Activated T-helper 2 cell treated with anti-CD3 and anti-CD28 coated beads, Interferon-gamma antibody, Interleukin-2, Interleukin-4, amounts not matched to agents 10 μg/mL and 5 μg/mL and 100 μg/mL, durations not matched to agents 14 hours and 24 hours and 36 hours (primary cell): ENCODE measurements at regions not wholly inside any gene's neighbourhood (a gene's known extent, or its start where the extent isn't known, plus 50 kb on each side); places are given as distances from the start of the nearest gene placed in this dataset.
"Not testable (repeated sequence)": the region's sequence is repeated elsewhere in the genome, so short reads cannot be mapped to it uniquely, and the experiment has no call there.

Source experiments
- DNase-seq: peaks from one replicate; pipeline ENCODE4 v3.0.0; 2021; ENCODE audit warnings: low spot score
- H3K27ac Mint-ChIP-seq: one replicate; pipeline ENCODE4 v1.8.0; 2021; ENCODE audit warnings: mixed read lengths
- H3K27me3 Mint-ChIP-seq: one replicate; pipeline ENCODE4 v1.8.0; 2021; ENCODE audit warnings: low read depth, mixed read lengths
- H3K36me3 Mint-ChIP-seq: one replicate; pipeline ENCODE4 v1.8.0; 2021; ENCODE audit warnings: low read depth, mixed read lengths
- H3K4me1 Mint-ChIP-seq: one replicate; pipeline ENCODE4 v1.8.0; 2021; ENCODE audit warnings: low read depth, mixed read lengths
- H3K4me3 Mint-ChIP-seq: one replicate; pipeline ENCODE4 v1.8.0; 2021; ENCODE audit warnings: low read depth, mild to moderate bottlenecking, moderate library complexity, mixed read lengths
- H3K9me3 Mint-ChIP-seq: one replicate; pipeline ENCODE4 v1.8.0; 2021; ENCODE audit warnings: mixed read lengths
- intact Hi-C: fragments of 100-400 bp; cut with micrococcal nuclease; formaldehyde crosslinking; loops from one replicate; pipeline ENCODE4 v1.15.1; 2023

DNA sequence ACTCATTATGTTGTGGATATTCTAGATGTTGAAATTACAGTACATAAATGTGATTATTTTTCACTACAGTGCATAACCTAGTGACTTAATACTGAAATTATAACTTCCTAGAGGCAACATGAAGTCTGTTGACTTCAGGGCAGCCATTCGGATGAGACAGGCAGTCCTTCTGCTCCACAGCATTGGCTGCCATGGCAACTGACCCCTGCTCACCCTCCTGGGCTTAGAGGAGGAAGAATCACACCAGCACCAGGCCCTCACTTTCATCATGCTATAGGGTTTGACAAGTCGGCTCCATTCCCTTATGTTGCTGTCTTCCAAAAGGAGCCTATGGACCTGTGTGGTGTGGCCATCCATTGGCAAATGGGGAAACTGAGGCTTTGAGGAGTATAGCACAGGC is 233.5 kb upstream of the TMEM132C start:
- Mint-ChIP-seq H3K27ac (no peak overlapping the region), H3K9me3 (peaks cover 28% of the 10 kb centered on the region), H3K4me3 (no peak overlapping the region), H3K4me1 (no peaks in the 10 kb centered on the region), H3K27me3 (no peaks in the 10 kb centered on the region), H3K36me3 (no peaks in the 10 kb centered on the region)
- no peak for DNase-seq
- intact Hi-C loops, result no loop called here

DNA sequence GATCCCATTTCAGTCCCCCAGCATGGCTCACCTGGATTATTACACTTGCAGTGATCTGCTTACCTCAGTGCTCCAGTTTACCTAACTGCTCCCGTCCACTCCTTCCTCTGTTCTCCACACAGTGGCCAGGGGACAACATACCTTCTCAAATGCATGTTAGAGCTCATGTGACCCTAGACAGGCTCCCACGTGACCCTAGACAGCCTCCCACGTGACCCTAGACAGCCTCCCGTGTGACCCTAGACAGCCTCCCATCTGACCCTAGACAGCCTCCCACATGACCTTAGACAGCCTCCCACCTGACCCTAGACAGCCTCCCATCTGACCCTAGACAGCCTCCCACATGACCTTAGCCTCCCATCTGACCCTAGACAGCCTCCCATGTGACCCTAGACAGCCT is 226.0 kb upstream of the TMEM132C start:
- Mint-ChIP-seq H3K9me3 (peaks cover 35% of the 10 kb centered on the region), H3K4me3 (no peak overlapping the region), H3K4me1 (no peaks in the 10 kb centered on the region), H3K27ac (no peak overlapping the region), H3K27me3 (no peaks in the 10 kb centered on the region), H3K36me3 (no peaks in the 10 kb centered on the region)
- intact Hi-C loops, result no loop called here
- no peak for DNase-seq

DNA sequence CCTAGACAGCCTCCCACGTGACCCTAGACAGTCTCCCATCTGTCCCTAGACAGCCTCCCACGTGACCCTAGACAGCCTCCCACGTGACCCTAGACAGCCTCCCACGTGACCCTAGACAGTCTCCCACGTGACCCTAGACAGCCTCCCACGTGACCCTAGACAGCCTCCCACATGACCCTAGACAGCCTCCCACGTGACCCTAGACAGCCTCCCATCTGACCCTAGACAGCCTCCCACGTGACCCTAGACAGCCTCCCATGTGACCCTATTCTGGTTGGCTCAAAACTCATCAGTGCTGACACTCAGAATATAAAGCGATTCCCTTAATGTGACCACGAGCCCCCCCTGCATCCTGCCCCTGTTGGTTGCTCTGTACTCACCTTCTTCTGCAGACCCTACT is 224.7 kb upstream of the TMEM132C start:
- H3K27ac Mint-ChIP-seq, H3K27me3 Mint-ChIP-seq, H3K4me1 Mint-ChIP-seq, DNase-seq, intact Hi-C loops, H3K4me3 Mint-ChIP-seq, H3K36me3 Mint-ChIP-seq: not testable (repeated sequence)
- peaks cover 32% of the 10 kb centered on the region for H3K9me3 Mint-ChIP-seq

DNA sequence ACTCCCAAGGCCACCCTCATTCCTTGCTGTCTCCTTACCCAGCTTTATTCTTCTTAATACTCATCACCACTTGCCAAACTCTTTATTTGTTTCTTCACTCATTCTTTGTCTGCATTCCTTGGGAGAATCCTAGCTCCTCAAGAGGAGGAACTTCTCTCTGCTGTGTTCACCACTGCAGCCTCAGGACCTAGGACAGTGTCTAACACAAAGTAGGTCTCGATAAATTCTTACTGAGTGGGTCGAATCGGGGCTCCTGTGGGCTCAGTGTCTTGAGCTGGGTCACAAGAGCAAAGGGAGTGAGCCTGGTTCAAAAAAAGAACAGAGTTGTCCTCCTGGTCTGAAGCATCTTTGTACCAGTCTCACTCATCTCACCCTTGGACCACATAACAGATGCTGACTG is 224.1 kb upstream of the TMEM132C start:
- DNase-seq, result no peak
- no peaks in the 10 kb centered on the region for H3K36me3 Mint-ChIP-seq
- no peak overlapping the region for H3K4me3 Mint-ChIP-seq
- H3K27ac Mint-ChIP-seq, result no peak overlapping the region
- no peaks in the 10 kb centered on the region for H3K27me3 Mint-ChIP-seq
- H3K4me1 Mint-ChIP-seq, result no peaks in the 10 kb centered on the region
- intact Hi-C loops, result no loop called here
- H3K9me3 Mint-ChIP-seq, result peaks cover 32% of the 10 kb centered on the region

DNA sequence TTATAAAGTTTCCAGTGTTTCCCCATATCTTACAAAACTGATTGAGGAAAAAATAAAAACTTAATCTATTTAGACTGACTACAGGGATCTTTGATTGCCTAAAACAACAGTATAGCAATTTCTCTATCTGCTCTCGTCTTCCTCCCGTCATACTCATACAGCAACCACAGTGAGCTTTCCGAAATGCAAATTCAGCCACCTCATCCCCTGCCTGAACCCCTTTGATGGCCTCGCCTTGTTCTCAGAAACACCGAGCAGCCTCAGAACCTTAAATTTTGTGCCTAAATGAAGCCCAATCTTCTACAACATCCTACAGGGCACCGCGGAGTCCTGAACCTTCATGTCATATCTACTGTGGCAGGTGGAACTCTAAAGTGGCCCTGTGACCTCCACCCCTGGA is 223.7 kb upstream of the TMEM132C start:
- Mint-ChIP-seq H3K9me3 (peaks cover 37% of the 10 kb centered on the region), H3K36me3 (no peaks in the 10 kb centered on the region), H3K4me3 (no peak overlapping the region), H3K27me3 (no peaks in the 10 kb centered on the region), H3K4me1 (no peaks in the 10 kb centered on the region), H3K27ac (no peak overlapping the region)
- DNase-seq, result no peak
- intact Hi-C loops, result no loop called here

DNA sequence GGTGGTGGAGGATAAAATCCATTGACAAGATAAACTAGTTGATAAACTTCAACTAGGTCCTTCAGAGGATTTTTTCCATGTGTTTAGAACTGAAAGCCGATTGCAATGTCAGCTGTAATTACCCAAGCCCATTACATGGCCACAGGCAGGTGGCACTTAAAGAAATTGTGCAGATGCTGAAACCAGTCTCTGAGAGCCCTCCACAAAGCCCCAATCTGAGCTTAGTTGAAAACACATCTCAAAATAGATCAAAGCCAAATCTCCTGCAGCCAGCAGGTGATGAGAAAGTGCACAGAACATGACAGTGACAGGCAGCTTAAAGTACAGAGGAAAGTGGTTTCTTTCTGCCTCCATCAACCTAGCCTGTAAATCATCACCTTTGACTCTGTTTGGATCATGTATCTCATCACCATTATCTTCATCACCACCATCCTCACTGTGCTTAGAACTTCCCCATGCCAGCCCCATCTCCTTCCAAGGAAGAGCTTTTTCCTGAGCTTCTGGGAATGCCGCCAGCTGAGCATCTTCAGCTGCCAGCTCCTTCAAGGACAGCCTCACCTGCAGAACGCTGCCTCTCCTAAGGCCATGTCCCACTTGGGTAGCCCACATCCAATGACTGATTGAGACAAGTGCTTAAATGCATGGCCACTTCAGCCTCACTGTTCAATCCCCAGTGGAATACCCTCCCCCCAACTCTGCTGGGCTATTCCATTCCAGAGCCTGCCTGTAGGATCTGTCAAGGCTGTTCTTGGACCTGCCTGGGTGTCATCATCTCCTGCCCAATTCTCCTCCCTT is 219.5 kb upstream of the TMEM132C start:
- no peaks in the 10 kb centered on the region for H3K27me3 Mint-ChIP-seq
- DNase-seq, result no peak
- H3K4me3 Mint-ChIP-seq, result no peak overlapping the region
- H3K36me3 Mint-ChIP-seq, result no peaks in the 10 kb centered on the region
- no peak overlapping the region for H3K27ac Mint-ChIP-seq
- intact Hi-C loops, result no loop called here
- H3K9me3 Mint-ChIP-seq, result peaks cover 27% of the 10 kb centered on the region
- no peaks in the 10 kb centered on the region for H3K4me1 Mint-ChIP-seq

- H3K36me3 Mint-ChIP-seq, result no peaks in the 10 kb centered on the region
- intact Hi-C loops, result no loop called here
- H3K27me3 Mint-ChIP-seq, result no peaks in the 10 kb centered on the region
- no peak for DNase-seq
- peaks cover 20% of the 10 kb centered on the region for H3K9me3 Mint-ChIP-seq
- H3K4me3 Mint-ChIP-seq, result no peak overlapping the region
- no peak overlapping the region for H3K27ac Mint-ChIP-seq
- no peaks in the 10 kb centered on the region for H3K4me1 Mint-ChIP-seq
Observed at GRCh38 chr12:128052331-128052730, 214.6 kb upstream of the TMEM132C start.

GRCh38 chr12:128052777-128053176 is 214.2 kb upstream of the TMEM132C start:
- DNase-seq, result no peak
- H3K36me3 Mint-ChIP-seq, result no peaks in the 10 kb centered on the region
- no peaks in the 10 kb centered on the region for H3K27me3 Mint-ChIP-seq
- H3K27ac Mint-ChIP-seq, result no peak overlapping the region
- no peak overlapping the region for H3K4me3 Mint-ChIP-seq
- H3K4me1 Mint-ChIP-seq, result no peaks in the 10 kb centered on the region
- intact Hi-C loops, result no loop called here
- H3K9me3 Mint-ChIP-seq, result peaks cover 20% of the 10 kb centered on the region

DNA sequence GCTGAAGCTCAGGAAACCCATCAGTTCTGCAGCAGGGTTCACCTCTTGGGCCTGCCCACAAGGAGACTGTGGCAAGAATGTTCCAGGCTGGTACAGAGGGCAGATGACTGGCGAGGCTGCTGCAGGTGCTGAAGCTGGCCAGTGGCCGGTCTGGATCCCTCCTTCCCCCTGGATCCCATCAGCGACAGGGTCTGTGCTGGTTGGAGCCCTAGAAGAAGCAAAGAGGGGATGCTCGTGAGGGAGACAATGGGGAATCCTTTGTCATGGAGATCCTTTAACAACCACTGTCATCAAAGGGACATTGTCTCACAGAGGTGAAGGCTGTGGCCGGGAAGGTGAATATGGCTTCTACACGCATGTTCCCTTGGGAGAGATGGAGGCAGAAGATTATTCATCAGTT is 211.4 kb upstream of the TMEM132C start:
- H3K9me3 Mint-ChIP-seq, result peaks cover 17% of the 10 kb centered on the region
- H3K4me3 Mint-ChIP-seq, result no peak overlapping the region
- intact Hi-C loops, result no loop called here
- no peaks in the 10 kb centered on the region for H3K4me1 Mint-ChIP-seq
- no peak for DNase-seq
- H3K27me3 Mint-ChIP-seq, result no peaks in the 10 kb centered on the region
- no peak overlapping the region for H3K27ac Mint-ChIP-seq
- H3K36me3 Mint-ChIP-seq, result no peaks in the 10 kb centered on the region

- no peaks in the 10 kb centered on the region for H3K4me1 Mint-ChIP-seq
- intact Hi-C loops, result no loop called here
- no peak for DNase-seq
- peaks cover 13% of the 10 kb centered on the region for H3K9me3 Mint-ChIP-seq
- no peaks in the 10 kb centered on the region for H3K27me3 Mint-ChIP-seq
- H3K4me3 Mint-ChIP-seq, result no peak overlapping the region
- H3K27ac Mint-ChIP-seq, result no peak overlapping the region
- no peaks in the 10 kb centered on the region for H3K36me3 Mint-ChIP-seq
Observed at GRCh38 chr12:128056136-128056801, 210.7 kb upstream of the TMEM132C start.

DNA sequence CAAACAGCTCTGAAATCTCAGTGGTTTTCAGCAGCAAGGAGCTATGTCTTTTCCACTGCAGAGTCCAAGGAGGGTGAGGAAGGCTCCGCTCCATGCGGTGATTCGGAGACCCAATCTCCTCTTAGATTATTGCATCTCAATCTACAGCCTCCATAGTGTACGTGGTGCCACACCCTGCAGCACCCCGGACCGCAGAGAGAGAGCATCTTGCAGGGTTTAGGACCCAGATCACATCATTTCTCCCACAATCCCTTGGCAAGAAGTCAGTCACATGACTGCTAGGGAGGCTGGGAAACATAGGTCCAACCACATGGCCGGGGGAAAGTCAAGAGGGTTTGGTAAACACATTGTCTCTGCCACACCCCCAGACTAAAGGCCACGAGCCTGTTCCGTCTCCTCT is 209.4 kb upstream of the TMEM132C start:
- Mint-ChIP-seq H3K27me3 (no peaks in the 10 kb centered on the region), H3K4me1 (no peaks in the 10 kb centered on the region), H3K4me3 (no peak overlapping the region), H3K27ac (no peak overlapping the region), H3K36me3 (no peaks in the 10 kb centered on the region), H3K9me3 (peaks cover 17% of the 10 kb centered on the region)
- intact Hi-C loops, result no loop called here
- no peak for DNase-seq

GRCh38 chr12:128059621-128060370 is 207.2 kb upstream of the TMEM132C start:
- no peaks in the 10 kb centered on the region for H3K4me1 Mint-ChIP-seq
- peaks cover 17% of the 10 kb centered on the region for H3K9me3 Mint-ChIP-seq
- no peak overlapping the region for H3K27ac Mint-ChIP-seq
- no peaks in the 10 kb centered on the region for H3K27me3 Mint-ChIP-seq
- H3K4me3 Mint-ChIP-seq, result no peak overlapping the region
- H3K36me3 Mint-ChIP-seq, result no peaks in the 10 kb centered on the region
- DNase-seq, result no peak
- intact Hi-C loops, result no loop called here

DNA sequence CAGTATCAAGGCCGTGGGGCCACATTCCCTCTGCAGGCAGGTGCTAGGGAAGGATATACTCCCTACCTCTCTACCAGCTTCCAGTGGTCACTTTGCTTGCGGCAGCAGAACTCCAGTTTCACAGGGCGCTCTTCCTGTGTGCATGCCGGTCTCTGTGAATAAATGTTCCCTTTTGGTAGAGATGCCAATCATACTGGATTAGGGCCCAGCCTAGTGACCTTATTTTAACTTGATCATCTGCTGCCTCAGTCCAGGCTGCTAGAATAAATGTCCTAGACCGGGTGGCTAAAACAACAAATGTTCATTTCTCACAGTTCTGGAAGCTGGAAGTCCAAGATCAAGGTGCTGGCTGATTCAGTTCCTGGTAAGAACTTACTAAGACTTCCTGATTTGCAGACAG is 198.8 kb upstream of the TMEM132C start:
- Mint-ChIP-seq H3K27me3 (no peaks in the 10 kb centered on the region), H3K9me3 (no peaks in the 10 kb centered on the region)
- intact Hi-C loops, result no loop called here

More for the DNA sequence above, 198.8 kb upstream of the TMEM132C start:
- no peak for DNase-seq
- Mint-ChIP-seq H3K4me3 (no peak overlapping the region), H3K4me1 (no peaks in the 10 kb centered on the region), H3K36me3 (no peaks in the 10 kb centered on the region), H3K27ac (no peak overlapping the region)
